Progenitor cell of endocrine pancreas (in vitro differentiated cells): ENCODE measurements at regions not wholly inside any gene's neighbourhood (a gene's known extent, or its start where the extent isn't known, plus 50 kb on each side); places are given as distances from the start of the nearest gene placed in this dataset.

Experiments used
- DNase-seq: peaks from one replicate; pipeline ENCODE4 v3.0.0; 2021; ENCODE audit warnings: low spot score; ENCODE audit not compliant: unreplicated experiment
- H3K27ac Mint-ChIP-seq: 2 replicates; pipeline ENCODE4 v1.8.0; 2021; ENCODE audit warnings: mild to moderate bottlenecking, moderate library complexity, mixed read lengths
- H3K27me3 Mint-ChIP-seq: 2 replicates; pipeline ENCODE4 v1.8.0; 2021; ENCODE audit warnings: mixed read lengths
- H3K36me3 Mint-ChIP-seq: 2 replicates; pipeline ENCODE4 v1.8.0; 2022; ENCODE audit warnings: mixed read lengths; ENCODE audit not compliant: insufficient read depth
- H3K4me1 Mint-ChIP-seq: 2 replicates; pipeline ENCODE4 v1.8.0; 2021; ENCODE audit warnings: low read depth, mixed read lengths
- H3K4me3 Mint-ChIP-seq: 2 replicates; pipeline ENCODE4 v1.8.0; 2021; ENCODE audit warnings: low read depth, mild to moderate bottlenecking, moderate library complexity, mixed read lengths
- H3K9me3 Mint-ChIP-seq: 2 replicates; pipeline ENCODE4 v1.8.0; 2021; ENCODE audit warnings: low read depth, mixed read lengths
- TF ChIP-seq, protein P1 (sequence below): fragments of 200-600 bp; sonication (generic); IDR thresholded peaks from one replicate; pipeline ENCODE4 v1.5.0; 2021; ENCODE audit warnings: antibody characterized with exemption, mild to moderate bottlenecking; ENCODE audit not compliant: unreplicated experiment

DNA sequence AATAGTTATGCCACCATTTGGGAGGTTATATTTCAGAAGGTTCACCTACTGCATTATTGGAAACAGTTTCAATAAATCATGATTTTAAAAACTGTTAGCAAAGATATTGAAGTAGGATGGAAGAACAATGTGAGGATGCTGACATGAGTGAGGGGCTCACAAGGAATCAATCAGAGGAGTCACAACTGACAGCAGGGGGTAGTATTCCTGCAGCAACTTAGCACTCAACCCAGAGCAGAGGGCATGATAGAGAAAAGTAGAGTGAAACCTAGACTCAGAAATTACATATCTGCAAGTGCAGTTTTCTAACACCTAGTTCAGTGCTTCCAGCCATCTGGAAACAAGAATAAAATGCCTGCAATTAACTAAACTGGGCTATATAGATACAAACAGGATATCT, 772.5 kb upstream of the USP15 start:
- no peaks in the 10 kb centered on the region for H3K36me3 Mint-ChIP-seq
- no peak overlapping the region for H3K4me3 Mint-ChIP-seq
- no peaks in the 10 kb centered on the region for H3K4me1 Mint-ChIP-seq
- TF ChIP-seq, protein P1, sequence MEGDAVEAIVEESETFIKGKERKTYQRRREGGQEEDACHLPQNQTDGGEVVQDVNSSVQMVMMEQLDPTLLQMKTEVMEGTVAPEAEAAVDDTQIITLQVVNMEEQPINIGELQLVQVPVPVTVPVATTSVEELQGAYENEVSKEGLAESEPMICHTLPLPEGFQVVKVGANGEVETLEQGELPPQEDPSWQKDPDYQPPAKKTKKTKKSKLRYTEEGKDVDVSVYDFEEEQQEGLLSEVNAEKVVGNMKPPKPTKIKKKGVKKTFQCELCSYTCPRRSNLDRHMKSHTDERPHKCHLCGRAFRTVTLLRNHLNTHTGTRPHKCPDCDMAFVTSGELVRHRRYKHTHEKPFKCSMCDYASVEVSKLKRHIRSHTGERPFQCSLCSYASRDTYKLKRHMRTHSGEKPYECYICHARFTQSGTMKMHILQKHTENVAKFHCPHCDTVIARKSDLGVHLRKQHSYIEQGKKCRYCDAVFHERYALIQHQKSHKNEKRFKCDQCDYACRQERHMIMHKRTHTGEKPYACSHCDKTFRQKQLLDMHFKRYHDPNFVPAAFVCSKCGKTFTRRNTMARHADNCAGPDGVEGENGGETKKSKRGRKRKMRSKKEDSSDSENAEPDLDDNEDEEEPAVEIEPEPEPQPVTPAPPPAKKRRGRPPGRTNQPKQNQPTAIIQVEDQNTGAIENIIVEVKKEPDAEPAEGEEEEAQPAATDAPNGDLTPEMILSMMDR: no peak
- DNase-seq: no peak
- no peaks in the 10 kb centered on the region for H3K27me3 Mint-ChIP-seq
- H3K27ac Mint-ChIP-seq: no peak overlapping the region
- peaks cover 23% of the 10 kb centered on the region for H3K9me3 Mint-ChIP-seq

DNA sequence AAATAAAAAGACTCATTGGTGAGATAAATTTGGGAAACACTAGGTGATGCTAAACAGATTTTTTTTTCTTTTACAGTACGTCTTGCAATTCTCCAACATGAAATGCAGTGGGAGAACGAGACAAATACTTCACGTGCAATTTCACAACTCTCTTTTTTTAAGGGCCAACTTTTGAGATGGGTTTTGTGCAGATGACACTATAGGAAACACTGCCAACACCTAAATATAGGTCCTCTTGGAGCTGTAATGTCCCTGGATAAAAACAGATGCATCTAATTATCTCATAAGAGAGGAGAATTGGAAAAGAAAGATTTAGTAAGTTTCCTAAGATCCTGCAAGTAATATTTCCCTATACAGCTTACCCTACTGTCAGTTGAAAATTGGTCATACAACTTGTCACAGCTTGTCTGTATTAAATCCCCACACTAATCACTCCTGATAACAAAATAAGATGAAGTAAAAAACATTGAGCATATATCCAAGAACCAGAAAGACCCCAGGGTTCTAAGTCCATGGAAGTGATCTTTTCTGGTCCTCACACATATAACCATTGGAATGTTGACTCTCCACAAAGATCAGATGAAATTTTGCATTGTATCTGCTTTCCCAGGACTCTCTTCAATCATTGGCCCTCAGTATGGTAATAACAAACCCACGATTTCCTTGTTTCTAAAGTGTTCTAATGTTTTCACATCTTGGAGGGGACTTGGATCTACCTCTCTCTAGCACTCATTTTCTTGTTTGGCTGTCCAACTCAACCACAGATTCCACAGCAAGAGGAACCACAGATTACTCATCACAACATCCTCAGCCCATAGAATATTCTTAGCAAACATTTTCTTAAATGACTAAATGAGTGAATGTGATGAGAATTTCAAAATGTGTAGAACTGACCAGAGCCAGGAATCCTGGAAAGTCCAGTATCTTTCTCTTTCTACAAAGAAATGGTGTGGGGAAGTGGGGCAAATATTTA, 769.4 kb upstream of the USP15 start:
- no peak overlapping the region for H3K4me3 Mint-ChIP-seq
- TF ChIP-seq, protein P1: no peak

DNA sequence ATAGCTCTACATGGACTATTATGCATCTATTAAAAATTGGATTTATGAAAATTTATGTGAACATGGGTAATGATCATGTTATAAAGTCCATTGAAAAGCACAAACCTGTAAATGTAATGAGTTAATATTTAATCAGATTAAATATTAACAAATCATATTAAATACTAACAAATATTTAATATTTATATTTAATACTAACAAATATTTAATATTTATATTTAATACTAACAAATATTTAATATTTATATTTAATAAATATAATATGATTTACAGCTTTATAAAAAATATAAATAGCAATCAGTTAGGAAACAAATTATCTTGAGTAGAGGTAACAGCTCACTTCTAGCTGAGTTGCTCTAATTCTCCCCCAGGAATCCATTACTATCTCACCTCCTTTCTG, 758.0 kb upstream of the USP15 start:
- H3K36me3 Mint-ChIP-seq: no peaks in the 10 kb centered on the region
- DNase-seq: no peak
- peaks cover 7% of the 10 kb centered on the region for H3K9me3 Mint-ChIP-seq
- no peak overlapping the region for H3K4me3 Mint-ChIP-seq
- TF ChIP-seq, protein P1: no peak
- peaks cover 11% of the 10 kb centered on the region for H3K4me1 Mint-ChIP-seq
- no peak overlapping the region for H3K27ac Mint-ChIP-seq
- no peaks in the 10 kb centered on the region for H3K27me3 Mint-ChIP-seq

More for the DNA sequence above, 769.4 kb upstream of the USP15 start:
- Mint-ChIP-seq H3K9me3 (no peaks in the 10 kb centered on the region), H3K4me1 (no peaks in the 10 kb centered on the region), H3K27ac (no peak overlapping the region), H3K36me3 (no peaks in the 10 kb centered on the region), H3K27me3 (no peaks in the 10 kb centered on the region)
- no peak for DNase-seq

DNA sequence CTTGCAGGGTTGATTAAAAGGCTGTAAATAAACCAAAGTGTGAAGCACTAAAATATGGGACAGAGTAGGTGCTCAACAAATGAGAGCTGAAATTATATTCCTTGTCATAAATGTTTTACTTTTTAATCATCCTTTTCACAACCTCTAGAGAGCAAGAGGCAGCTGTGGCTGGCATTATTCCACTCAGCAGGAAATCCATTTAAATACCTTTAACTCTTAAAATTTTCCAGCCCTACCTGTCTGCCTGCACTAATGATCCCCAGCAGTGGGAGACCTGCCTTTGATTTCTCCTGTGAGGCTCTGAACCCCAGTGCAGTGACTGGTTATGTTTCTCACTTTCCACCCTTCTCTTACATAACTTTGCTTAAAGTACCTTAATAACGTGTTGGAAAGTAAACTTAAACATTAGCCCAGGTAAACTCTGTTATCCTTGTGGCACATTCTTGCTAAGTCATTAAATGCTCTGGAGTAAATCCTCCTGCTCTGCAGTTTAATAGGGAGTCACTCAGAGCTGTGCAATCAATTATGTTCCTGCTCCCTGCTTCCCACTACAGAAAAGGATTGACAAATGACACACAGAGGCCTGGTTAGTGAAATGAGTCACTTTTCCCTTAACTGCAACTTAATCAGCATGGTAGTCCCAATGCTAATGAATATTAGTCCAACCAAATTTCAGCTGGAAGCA, 755.7 kb upstream of the USP15 start:
- no peaks in the 10 kb centered on the region for H3K36me3 Mint-ChIP-seq
- no peak for DNase-seq
- H3K27ac Mint-ChIP-seq: no peak overlapping the region
- no peaks in the 10 kb centered on the region for H3K27me3 Mint-ChIP-seq
- peaks cover 11% of the 10 kb centered on the region for H3K4me1 Mint-ChIP-seq
- H3K4me3 Mint-ChIP-seq: no peak overlapping the region
- TF ChIP-seq, protein P1: no peak
- H3K9me3 Mint-ChIP-seq: peaks cover 4% of the 10 kb centered on the region

DNA sequence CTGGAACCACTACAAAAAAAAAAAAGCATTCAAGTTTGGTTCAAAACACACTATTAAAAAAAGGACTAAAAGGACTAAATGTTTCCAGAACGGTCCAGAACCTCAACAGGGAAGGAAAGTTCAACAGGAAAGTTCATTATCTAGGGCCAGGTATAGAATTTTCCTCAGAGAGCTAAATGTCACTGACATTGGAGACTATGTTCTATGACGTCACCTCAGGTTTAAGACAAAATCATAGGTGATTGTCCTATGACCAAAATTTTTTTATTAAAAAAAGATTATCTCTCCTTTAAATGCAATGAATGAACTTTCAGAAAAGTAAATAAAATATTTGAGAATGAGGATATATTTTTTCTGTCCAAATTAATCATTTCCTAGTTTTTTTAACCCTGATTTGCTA, 746.7 kb upstream of the USP15 start:
- TF ChIP-seq, protein P1: no peak

More for the DNA sequence above, 746.7 kb upstream of the USP15 start:
- no peaks in the 10 kb centered on the region for H3K9me3 Mint-ChIP-seq
- H3K4me1 Mint-ChIP-seq: no peaks in the 10 kb centered on the region
- DNase-seq: no peak
- H3K4me3 Mint-ChIP-seq: no peak overlapping the region
- H3K27ac Mint-ChIP-seq: no peak overlapping the region
- H3K36me3 Mint-ChIP-seq: no peaks in the 10 kb centered on the region
- H3K27me3 Mint-ChIP-seq: no peaks in the 10 kb centered on the region
